ENCODE measurements at regions not wholly inside any gene's neighbourhood (a gene's known extent, or its start where the extent isn't known, plus 50 kb on each side); places are given as distances from the start of the nearest gene placed in this dataset.

GRCh38 chr10:128316121-128316726 lies 190.0 kb upstream of the MKI67 start:
- no peak for TF ChIP-seq CTCF (IDR thresholded peaks at IDR 0.05; ENCODE audit: extremely low read depth, missing control alignments)

GRCh38 chr10:128316925-128317324 lies 190.7 kb upstream of the MKI67 start:
- TF ChIP-seq CTCF (IDR thresholded peaks at IDR 0.05; ENCODE audit: extremely low read depth, missing control alignments), result no peak
- no peak for DNase-seq (ENCODE audit: low spot score)

More at GRCh38 chr10:128316121-128316726, 190.0 kb upstream of the MKI67 start:
- DNase-seq (ENCODE audit: low spot score), result no peak

GRCh38 chr10:128318366-128318765 lies 192.1 kb upstream of the MKI67 start:
- no peak for DNase-seq (ENCODE audit: low spot score)
- TF ChIP-seq CTCF (IDR thresholded peaks at IDR 0.05; ENCODE audit: extremely low read depth, missing control alignments), result no peak

- no peak for DNase-seq (ENCODE audit: low spot score)
- TF ChIP-seq CTCF (IDR thresholded peaks at IDR 0.05; ENCODE audit: extremely low read depth, missing control alignments), result no peak
Observed at GRCh38 chr10:128318913-128319312, 192.7 kb upstream of the MKI67 start.

- DNase-seq (ENCODE audit: low spot score), result no peak
- TF ChIP-seq CTCF (IDR thresholded peaks at IDR 0.05; ENCODE audit: extremely low read depth, missing control alignments), result no peak
Observed at GRCh38 chr10:128322106-128322505, 195.9 kb upstream of the MKI67 start.

GRCh38 chr10:128322950-128323349 lies 196.7 kb upstream of the MKI67 start:
- no peak for TF ChIP-seq CTCF (IDR thresholded peaks at IDR 0.05; ENCODE audit: extremely low read depth, missing control alignments)

GRCh38 chr10:128324058-128324827 lies 198.0 kb upstream of the MKI67 start:
- no peak for DNase-seq (ENCODE audit: low spot score)
- TF ChIP-seq CTCF (IDR thresholded peaks at IDR 0.05; ENCODE audit: extremely low read depth, missing control alignments), result no peak

More at GRCh38 chr10:128322950-128323349, 196.7 kb upstream of the MKI67 start:
- no peak for DNase-seq (ENCODE audit: low spot score)
